Activated T-cell treated with anti-CD3 and anti-CD28 coated beads for 4 hours (primary cell): ENCODE measurements at regions not wholly inside any gene's neighbourhood (a gene's known extent, or its start where the extent isn't known, plus 50 kb on each side); places are given as distances from the start of the nearest gene placed in this dataset.
"Not testable (repeated sequence)": the region's sequence is repeated elsewhere in the genome, so short reads cannot be mapped to it uniquely, and the experiment has no call there.

Experiments used
- DNase-seq: peaks from one replicate; pipeline ENCODE4 v3.0.0-alpha.2; 2020

DNA sequence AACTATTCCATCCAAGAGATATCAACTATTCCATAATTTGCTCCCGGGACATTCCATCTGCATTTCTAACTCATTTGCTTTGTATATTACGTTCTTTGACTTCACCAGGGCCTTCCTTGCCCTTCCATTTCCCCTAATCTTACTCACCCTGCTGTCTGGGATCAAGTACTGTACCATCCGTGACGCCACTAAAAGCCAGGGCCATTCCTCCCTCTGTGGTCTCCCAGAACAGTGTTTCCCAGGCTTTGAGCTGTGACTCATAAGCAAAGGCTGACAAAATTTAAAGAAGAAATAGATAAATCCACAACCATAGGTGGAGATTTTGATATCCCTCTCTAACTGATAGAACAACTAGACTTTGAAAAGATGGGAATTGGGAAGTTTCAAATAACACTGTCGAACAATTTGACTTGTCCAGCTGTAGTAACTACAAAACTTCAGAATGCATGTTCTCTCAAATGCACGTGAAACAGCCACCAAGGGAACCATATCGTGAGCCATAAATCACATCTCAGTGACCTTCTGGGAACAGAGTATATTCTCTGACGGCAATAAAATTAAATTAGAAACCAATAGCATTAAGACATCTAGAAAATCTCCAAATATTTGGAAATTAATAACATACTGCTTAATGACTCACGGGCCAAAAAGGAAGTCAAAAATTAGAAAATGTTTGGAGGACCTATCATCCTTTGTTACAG lies 501.0 kb downstream of the SETD4 start:
- no peak for DNase-seq

GRCh38 chr21:35556536-35556935 lies 503.8 kb downstream of the SETD4 start:
- DNase-seq, result no peak

DNA sequence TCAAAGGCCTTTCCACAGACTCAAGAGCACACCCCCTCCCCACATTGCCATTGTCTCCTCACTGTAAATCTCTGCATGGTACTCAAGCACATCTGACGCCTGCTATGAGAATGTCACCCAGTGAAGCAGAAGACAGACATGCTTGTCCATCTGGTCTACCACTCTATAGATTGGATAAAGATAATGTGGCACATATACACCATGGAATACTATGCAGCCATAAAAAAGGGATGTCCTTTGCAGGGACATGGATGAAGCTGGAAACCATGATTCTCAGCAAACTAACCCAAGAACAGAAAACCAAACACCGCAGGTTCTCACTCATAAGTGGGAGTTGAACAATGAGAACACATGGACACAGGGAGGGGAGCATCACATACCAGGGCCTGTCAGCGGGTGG lies 503.4 kb upstream of the RUNX1 start:
- not testable (repeated sequence) for DNase-seq

- DNase-seq, result no peak
Observed at GRCh38 chr21:35548904-35549615, 500.0 kb upstream of the RUNX1 start.

DNA sequence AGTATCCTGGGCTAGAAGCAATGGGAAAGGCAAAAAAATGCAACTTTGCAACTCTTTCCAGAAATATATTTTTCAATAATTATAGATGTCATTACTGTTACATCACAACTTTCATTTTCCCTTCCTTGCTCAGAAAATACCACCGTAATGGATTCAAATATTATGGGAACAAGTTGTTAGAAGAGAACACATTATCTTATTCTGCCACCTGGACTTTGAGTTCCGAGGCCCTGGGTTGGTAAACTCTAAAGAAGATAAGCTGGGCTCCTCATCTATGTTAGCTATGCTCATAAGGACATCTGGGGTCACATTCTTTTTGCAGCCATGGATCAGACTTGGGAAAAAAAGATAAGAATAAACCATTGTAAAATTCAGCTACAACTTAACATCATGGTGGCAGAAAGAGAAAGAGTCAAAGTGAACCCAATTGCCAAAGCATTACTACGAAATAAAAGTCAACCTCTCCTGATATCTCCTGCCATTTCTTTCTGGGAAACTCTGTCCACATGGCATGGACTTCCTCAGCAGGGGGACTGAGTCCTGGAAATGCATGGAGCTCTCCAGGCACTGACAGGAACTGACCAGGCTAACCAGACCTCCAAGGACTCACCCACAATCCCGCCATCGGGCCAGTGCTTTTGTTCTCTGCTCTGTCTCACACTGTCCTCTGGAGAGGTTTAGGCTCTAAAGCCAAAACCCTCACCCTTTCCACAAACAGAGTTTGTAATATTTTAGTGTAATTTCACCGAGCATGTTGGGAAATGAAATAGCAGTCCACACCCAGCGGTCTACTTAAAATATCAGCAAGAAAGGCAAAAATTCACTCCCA lies 499.1 kb upstream of the RUNX1 start:
- DNase-seq, result no peak

- no peak for DNase-seq
Observed at GRCh38 chr21:35543746-35544145, 494.6 kb upstream of the RUNX1 start.

GRCh38 chr21:35540950-35541638 lies 492.0 kb upstream of the RUNX1 start:
- no peak for DNase-seq

- DNase-seq, result no peak
Observed at GRCh38 chr21:35538386-35538785, 489.3 kb upstream of the RUNX1 start.

DNA sequence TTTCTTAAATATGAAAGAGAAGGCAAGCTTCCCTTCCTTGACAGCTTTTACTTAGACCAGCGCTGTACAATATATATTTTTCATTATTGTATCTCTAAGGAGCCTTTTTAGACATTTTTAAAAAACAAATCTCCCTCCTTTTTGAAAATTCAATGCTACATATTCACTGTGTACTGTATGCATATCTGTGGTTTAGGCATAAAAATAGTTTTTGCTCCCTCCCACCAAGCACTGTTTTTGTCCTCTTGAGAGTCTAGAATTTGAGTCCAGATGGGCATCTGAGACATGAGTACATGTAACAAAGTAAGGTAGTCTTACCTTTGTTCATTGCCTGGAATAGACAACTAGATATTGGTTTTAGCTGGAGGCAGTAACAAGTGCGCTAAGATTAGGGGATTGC lies 488.5 kb upstream of the RUNX1 start:
- DNase-seq, result no peak

- DNase-seq, result no peak
Observed at GRCh38 chr21:35533893-35534292, 484.8 kb upstream of the RUNX1 start.

- no peak for DNase-seq
Observed at GRCh38 chr21:35530766-35531165, 481.7 kb upstream of the RUNX1 start.

DNA sequence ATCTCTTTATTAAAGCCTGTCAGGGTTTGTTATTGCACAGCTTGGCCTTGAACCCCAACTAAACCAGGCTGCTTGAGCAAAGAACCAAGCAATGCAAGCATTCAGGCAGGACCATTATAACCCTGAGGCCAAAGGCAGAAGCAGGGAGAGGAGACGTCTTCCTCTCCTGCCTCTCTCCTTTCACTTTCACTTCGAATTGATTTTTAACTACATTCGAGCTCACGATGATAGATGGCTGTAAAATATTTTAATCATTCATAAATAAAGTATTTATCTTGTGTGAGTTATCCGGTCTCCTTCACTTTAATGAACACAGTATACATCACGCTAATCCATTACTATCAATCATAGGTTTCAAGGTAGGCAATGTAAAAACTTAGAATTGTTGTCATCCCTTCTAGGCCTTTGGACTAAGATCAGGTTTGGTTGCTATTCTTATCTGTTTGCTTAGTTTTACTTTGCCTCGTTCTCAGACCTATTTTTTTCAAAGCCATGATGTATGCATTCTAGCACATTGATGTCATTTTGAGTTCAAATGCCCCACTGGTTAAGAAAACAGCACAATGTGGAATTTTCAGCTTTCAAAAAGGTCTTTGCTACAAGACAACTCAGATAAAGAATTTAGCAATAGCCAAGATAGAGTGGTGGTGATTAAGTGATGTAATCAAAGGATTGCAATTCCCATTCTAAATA lies 480.2 kb upstream of the RUNX1 start:
- DNase-seq, result no peak

GRCh38 chr21:35528116-35529042 lies 479.3 kb upstream of the RUNX1 start:
- DNase-seq, result no peak

DNA sequence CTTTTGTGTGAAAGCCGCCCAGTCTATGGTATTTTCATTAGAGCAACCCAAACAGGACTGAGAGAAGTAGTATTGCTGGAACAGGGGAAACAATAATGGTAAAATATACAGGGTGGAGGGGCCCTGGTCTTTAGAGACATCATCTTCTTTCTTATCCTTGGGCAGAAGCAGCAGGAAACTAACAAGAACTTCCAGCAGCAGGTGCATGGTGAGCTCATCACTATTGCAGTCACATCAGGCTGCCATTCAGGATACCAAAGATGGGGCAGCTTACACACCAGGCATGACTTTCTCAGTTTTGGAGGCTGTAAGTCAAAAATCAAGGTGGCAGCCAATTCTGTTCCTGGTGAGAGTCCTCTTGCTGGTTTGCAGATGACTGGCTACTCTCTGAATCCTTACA lies 478.3 kb upstream of the RUNX1 start:
- DNase-seq, result no peak

GRCh38 chr21:35525443-35525842 lies 476.3 kb upstream of the RUNX1 start:
- DNase-seq, result no peak

DNA sequence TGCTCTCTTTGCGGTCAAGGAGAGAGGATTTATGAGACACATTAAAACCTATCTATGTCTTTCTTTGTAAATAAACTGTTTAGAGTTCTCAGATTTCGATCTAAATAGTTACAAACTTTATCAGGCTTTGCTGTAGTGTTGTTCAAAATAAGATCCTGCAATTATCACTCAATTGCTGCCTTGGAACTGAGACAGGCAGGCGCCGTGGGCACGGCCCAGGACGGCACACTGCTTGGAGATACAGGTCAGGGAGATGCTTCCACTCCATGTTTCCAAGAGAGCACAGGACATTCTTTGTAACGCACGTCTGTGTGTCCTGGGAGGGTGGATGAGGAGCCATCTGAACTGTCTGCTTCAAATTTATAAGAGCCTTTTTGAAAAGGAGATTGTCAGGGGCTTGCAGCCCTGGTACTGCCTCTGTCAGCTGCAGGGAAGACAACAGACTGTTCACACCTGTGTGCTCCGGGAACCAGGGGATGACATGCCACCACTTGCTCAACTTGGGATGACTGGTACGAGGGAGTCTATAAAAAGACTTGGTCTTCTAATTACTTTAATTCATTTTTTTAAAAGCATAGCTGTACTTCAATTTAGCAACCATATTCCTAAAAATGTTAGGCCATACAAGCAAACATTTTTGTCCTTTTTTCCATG lies 472.9 kb upstream of the RUNX1 start:
- DNase-seq, result no peak

DNA sequence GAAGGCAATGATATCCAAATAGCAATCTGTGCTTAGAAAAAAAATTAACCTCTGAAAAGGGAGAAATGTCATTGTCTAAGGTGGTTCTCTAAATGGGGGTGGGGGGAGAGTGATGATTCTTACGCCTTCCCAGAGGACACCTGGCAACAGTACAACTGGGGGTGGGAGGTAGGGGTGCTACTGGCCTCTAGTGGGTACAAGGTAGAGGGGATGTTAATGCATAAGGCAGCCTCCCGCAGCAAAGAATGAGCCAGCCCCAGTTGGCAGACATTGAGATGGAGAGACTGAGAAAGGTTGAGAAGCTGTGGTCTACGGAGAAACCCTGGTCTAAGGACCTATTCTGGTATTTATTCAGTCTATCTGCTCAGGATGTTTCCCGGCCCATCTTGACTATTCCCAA lies 472.2 kb upstream of the RUNX1 start:
- no peak for DNase-seq

DNA sequence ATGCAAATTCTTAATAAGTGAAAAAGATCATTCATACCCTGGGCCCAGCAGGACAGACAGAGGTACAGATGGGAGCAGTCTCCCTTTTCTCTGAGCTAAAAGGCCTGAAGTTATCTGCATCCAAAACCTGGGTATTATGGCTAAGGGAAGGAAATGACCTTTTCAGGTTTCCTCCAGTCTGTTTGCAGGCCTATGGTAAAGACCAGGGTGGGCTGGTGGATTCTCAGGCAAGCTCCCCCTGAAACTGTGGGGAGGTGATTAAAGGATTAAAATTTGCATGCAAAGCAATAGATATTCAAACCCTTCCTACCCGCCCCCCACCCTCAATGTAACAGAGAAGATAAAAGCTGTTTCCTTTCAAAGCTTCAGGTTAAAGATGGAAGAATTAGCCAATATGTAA lies 471.8 kb upstream of the RUNX1 start:
- DNase-seq, result no peak

- DNase-seq, result no peak
Observed at GRCh38 chr21:35520302-35520701, 471.2 kb upstream of the RUNX1 start.

- DNase-seq, result no peak
Observed at GRCh38 chr21:35517865-35518264, 468.8 kb upstream of the RUNX1 start.

GRCh38 chr21:35516292-35516691 lies 467.2 kb upstream of the RUNX1 start:
- DNase-seq, result not testable (repeated sequence)
